ENCODE measurements at regions not wholly inside any gene's neighbourhood (a gene's known extent, or its start where the extent isn't known, plus 50 kb on each side); places are given as distances from the start of the nearest gene placed in this dataset.

DNA sequence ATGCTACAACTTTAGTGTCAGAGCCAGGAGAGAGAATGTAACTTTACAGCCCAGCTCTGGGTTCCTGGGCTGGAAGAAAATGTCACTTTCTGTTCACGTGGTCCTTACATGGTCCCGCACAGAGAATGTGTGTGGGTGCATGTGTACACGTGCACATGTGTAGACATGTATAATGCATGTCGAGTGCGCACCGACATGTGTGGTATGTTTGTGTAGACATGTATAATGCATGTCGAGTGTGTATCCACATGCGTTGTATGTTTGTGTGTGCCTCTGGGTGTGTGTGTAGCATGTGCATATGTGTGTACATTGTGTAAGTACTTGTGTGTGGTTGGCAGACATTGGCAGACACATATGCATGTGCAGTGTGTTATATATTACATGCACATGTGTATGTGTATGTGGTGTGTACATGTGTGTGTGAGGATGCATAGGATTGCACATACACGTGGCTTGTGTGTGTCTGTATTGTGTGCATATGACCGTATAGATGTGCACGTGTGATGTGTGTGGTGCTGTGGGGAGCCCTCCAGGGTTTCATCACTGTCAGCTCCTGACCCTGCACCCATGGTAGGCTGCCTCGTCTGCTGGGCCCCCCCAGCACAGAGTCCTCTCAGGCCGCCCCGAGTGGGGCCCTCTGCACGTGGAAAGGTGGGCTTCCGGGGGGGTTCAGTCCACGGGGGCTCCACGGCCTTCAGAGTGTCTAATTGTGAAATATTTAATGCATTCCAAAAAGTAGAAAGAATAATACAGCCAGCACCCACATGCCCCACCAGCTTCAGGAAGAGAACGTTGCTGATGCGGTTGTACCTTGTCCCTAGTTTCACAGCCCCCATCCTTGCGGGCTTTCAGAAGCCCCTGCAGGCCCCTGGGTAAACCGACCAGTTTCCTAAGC, 214.2 kb upstream of the GSE1 start:
- CTCF ChIA-PET = interaction anchor here (0.8 to 10.1 kb wide), 8 partner anchors 16 to 284 kb away, joined by 3 to 144 read pairs (median 7); no protein-coding TSS in a partner anchor
- no peaks in the 10 kb centered on the region for H3K9me3 ChIP-seq
- peaks cover 18% of the 10 kb centered on the region for H3F3A ChIP-seq (replicated peaks; ENCODE audit: insufficient read depth)
- no peak overlapping the region for H3K9ac ChIP-seq
- H3K4me1 ChIP-seq (ENCODE audit: control insufficient read depth in 1 of 2, insufficient read depth in 2 of 2, low read depth in 1 of 2, low read length in 1 of 2) = peaks cover 36 to 48% of the 10 kb centered on the region in 2 experiments
- peaks cover 14% of the 10 kb centered on the region; the same call in 1 of the 2 replicates for H3K79me2 ChIP-seq (ENCODE audit: insufficient read depth)
- H3K4me2 ChIP-seq = no peak overlapping the region
- TF ChIP-seq ELF1 (IDR thresholded peaks at IDR 0.05) (no peak), RCOR1 (IDR thresholded peaks at IDR 0.05; ENCODE audit: low read length) (no peak)
- TF ChIP-seq, protein P1, sequence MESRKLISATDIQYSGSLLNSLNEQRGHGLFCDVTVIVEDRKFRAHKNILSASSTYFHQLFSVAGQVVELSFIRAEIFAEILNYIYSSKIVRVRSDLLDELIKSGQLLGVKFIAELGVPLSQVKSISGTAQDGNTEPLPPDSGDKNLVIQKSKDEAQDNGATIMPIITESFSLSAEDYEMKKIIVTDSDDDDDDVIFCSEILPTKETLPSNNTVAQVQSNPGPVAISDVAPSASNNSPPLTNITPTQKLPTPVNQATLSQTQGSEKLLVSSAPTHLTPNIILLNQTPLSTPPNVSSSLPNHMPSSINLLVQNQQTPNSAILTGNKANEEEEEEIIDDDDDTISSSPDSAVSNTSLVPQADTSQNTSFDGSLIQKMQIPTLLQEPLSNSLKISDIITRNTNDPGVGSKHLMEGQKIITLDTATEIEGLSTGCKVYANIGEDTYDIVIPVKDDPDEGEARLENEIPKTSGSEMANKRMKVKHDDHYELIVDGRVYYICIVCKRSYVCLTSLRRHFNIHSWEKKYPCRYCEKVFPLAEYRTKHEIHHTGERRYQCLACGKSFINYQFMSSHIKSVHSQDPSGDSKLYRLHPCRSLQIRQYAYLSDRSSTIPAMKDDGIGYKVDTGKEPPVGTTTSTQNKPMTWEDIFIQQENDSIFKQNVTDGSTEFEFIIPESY (IDR thresholded peaks at IDR 0.05; ENCODE audit: borderline replicate concordance, low read depth) = no peak
- 82% methylated on average over 22 of the region's 22 CpGs for WGBS (ENCODE audit: low lambda C conversion rate)
- H3K27me3 ChIP-seq (ENCODE audit: insufficient read depth) = no peaks in the 10 kb centered on the region
- POLR2A ChIA-PET = no interaction called here
- H3K27ac ChIP-seq (ENCODE audit: low read depth in 2 of 2, low read length in 1 of 2) = no peak overlapping the region; a peak in 1 of 4 replicates
- H3K4me3 ChIP-seq (ENCODE audit: low read depth in 2 of 2, low read length in 1 of 2) = no peak overlapping the region
- H2AFZ ChIP-seq (ENCODE audit: low read depth) = no peak overlapping the region
- H3K9me2 ChIP-seq = no peaks in the 10 kb centered on the region
- no peaks in the 10 kb centered on the region for H3K36me3 ChIP-seq (replicated peaks in 1 of 2; ENCODE audit: control insufficient read depth in 1 of 2, insufficient read depth in 2 of 2, low read length in 1 of 2)
- no peak for DNase-seq
- no peaks in the 10 kb centered on the region for H4K20me1 ChIP-seq (ENCODE audit: insufficient read depth)

DNA sequence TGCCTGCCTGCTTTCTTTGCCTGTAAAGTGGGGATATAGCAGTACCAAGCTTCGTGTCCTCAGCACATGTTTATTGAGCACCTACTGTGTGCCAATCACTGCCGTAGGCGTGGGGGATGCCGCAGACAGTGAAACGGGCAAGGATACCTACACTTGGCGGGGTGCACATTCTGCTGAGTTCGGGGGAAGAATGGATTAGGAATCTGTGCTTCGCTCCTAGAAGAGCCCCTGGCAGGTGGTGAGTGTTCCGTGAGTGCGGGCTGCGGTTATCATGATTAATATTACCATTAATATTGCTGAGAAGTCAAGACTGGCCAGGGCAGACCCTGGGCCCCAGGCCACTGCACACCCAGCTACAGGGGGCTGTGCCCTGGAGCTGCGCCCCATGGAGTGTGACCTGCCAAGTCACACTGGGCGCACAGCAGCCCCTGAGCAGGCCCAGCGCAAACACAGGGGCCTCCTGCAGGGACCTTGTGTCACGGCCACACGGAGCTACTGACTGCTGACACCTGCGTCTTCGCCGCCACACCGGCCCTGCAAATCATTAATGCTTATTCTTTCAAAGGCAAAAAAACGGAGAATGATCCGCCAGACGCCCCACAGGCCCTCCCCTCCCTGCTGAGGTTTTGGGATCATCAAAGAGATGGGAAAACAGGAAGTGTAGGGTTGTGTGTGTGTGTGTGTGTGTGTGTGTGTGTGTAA, 213.4 kb upstream of the GSE1 start:
- Histone ChIP-seq H3K4me2 (no peak overlapping the region), H3K4me1 (ENCODE audit: control insufficient read depth in 1 of 2, insufficient read depth in 2 of 2, low read depth in 1 of 2, low read length in 1 of 2) (peaks cover 28 to 40% of the 10 kb centered on the region in 2 experiments), H3K79me2 (ENCODE audit: insufficient read depth) (peaks cover 11% of the 10 kb centered on the region; the same call in 1 of the 2 replicates), H3K27me3 (ENCODE audit: insufficient read depth) (no peaks in the 10 kb centered on the region), H4K20me1 (ENCODE audit: insufficient read depth) (no peaks in the 10 kb centered on the region), H3K9me2 (no peaks in the 10 kb centered on the region), H3F3A (replicated peaks; ENCODE audit: insufficient read depth) (peaks cover 11% of the 10 kb centered on the region), H2AFZ (ENCODE audit: low read depth) (no peak overlapping the region), H3K9ac (no peak overlapping the region), H3K4me3 (ENCODE audit: low read depth in 2 of 2, low read length in 1 of 2) (no peak overlapping the region), H3K9me3 (no peaks in the 10 kb centered on the region), H3K27ac (ENCODE audit: low read depth in 2 of 2, low read length in 1 of 2) (no peak overlapping the region; a peak in 1 of 4 replicates), H3K36me3 (replicated peaks in 1 of 2; ENCODE audit: control insufficient read depth in 1 of 2, insufficient read depth in 2 of 2, low read length in 1 of 2) (no peaks in the 10 kb centered on the region)
- no peak for TF ChIP-seq MEF2A (IDR thresholded peaks at IDR 0.05; ENCODE audit: borderline replicate concordance, low read depth)
- TF ChIP-seq POLR2AphosphoS5 (IDR thresholded peaks at IDR 0.05; ENCODE audit: low read depth, low read length) = no peak
- no peak for TF ChIP-seq ELF1 (IDR thresholded peaks at IDR 0.05)
- TF ChIP-seq, protein P2, sequence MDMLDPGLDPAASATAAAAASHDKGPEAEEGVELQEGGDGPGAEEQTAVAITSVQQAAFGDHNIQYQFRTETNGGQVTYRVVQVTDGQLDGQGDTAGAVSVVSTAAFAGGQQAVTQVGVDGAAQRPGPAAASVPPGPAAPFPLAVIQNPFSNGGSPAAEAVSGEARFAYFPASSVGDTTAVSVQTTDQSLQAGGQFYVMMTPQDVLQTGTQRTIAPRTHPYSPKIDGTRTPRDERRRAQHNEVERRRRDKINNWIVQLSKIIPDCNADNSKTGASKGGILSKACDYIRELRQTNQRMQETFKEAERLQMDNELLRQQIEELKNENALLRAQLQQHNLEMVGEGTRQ (IDR thresholded peaks at IDR 0.05; ENCODE audit: borderline replicate concordance, low read depth, low read length) = no peak
- TF ChIP-seq FOXJ3 (CRISPR knock-in tag; IDR thresholded peaks at IDR 0.05) = no peak
- CTCF ChIA-PET = interaction anchor here (0.6 to 10.1 kb wide), 5 partner anchors 28 to 285 kb away, joined by 3 to 144 read pairs (median 3); no protein-coding TSS in a partner anchor
- 86% methylated on average over 19 of the region's 23 CpGs for WGBS (ENCODE audit: low lambda C conversion rate)
- DNase-seq = no peak
- POLR2A ChIA-PET = no interaction called here
